Colonic mucosa (tissue), 4 donors: ENCODE measurements at regions not wholly inside any gene's neighbourhood (a gene's known extent, or its start where the extent isn't known, plus 50 kb on each side); places are given as distances from the start of the nearest gene placed in this dataset.

ENCODE experiments used
- DNase-seq: peaks from one replicate; pipeline ENCODE4 v3.0.0-alpha.2; 2020
- H3K27ac ChIP-seq: fragments of 200-600 bp; one replicate; pipeline ENCODE4 v1.8.0; 2021
- H3K27me3 ChIP-seq: fragments of 200-600 bp; one replicate; pipeline ENCODE4 v1.8.0; 2021
- H3K36me3 ChIP-seq: fragments of 200-600 bp; one replicate; pipeline ENCODE4 v1.8.0; 2021
- H3K4me1 ChIP-seq: fragments of 200-600 bp; one replicate; pipeline ENCODE4 v1.8.0; 2021; ENCODE audit warnings: mild to moderate bottlenecking
- H3K4me3 ChIP-seq: fragments of 200-600 bp; one replicate; pipeline ENCODE4 v1.8.0; 2021
- H3K9ac ChIP-seq, 2 donors: one replicate each; pipeline ENCODE4 v1.7.0; 2013; ENCODE audit warnings: control low read depth in 2 of 2, low read depth in 2 of 2, low read length in 2 of 2
- H3K9me3 ChIP-seq: fragments of 200-600 bp; one replicate; pipeline ENCODE4 v1.8.0; 2021
- CTCF ChIP-seq: fragments of 200-600 bp; IDR thresholded peaks from one replicate; pipeline ENCODE4 v1.8.0; 2022; ENCODE audit warnings: antibody characterized with exemption, mild to moderate bottlenecking
- intact Hi-C: fragments of 100-400 bp; cut with DNase I; formaldehyde crosslinking; loops from one replicate; pipeline ENCODE4 v1.14.1; 2022
- donor health status: healthy.
- donor health status: DM: no; HTN: no; CAD: no.
- donor health status: DM: no; HTN: no; CAD: no.

GRCh38 chr11:92653454-92653853, 316.0 kb upstream of the MTNR1B start:
- DNase-seq = no peak
- H3K4me1 ChIP-seq = no peaks in the 10 kb centered on the region
- H3K27ac ChIP-seq = no peak overlapping the region
- no peak overlapping the region for H3K4me3 ChIP-seq
- no peaks in the 10 kb centered on the region for H3K9me3 ChIP-seq
- H3K36me3 ChIP-seq = no peaks in the 10 kb centered on the region
- intact Hi-C loops = no loop called here
- H3K9ac ChIP-seq = no peak overlapping the region
- no peak for TF ChIP-seq CTCF
- H3K27me3 ChIP-seq = no peaks in the 10 kb centered on the region

GRCh38 chr11:92656783-92657182, 312.7 kb upstream of the MTNR1B start:
- Histone ChIP-seq H3K36me3 (no peaks in the 10 kb centered on the region), H3K4me3 (no peak overlapping the region), H3K4me1 (no peaks in the 10 kb centered on the region), H3K27ac (no peak overlapping the region), H3K9me3 (no peaks in the 10 kb centered on the region), H3K27me3 (no peaks in the 10 kb centered on the region), H3K9ac (no peak overlapping the region)
- intact Hi-C loops = no loop called here
- TF ChIP-seq CTCF = no peak
- DNase-seq = no peak

- no peak overlapping the region for H3K4me3 ChIP-seq
- DNase-seq = no peak
- H3K9me3 ChIP-seq = no peaks in the 10 kb centered on the region
- H3K9ac ChIP-seq = no peak overlapping the region
- intact Hi-C loops = no loop called here
- no peaks in the 10 kb centered on the region for H3K36me3 ChIP-seq
- H3K27ac ChIP-seq = no peak overlapping the region
- TF ChIP-seq CTCF = no peak
- H3K4me1 ChIP-seq = no peaks in the 10 kb centered on the region
- no peaks in the 10 kb centered on the region for H3K27me3 ChIP-seq
Measured at GRCh38 chr11:92657226-92657625, 312.2 kb upstream of the MTNR1B start.

- no peak for DNase-seq
- no peak for TF ChIP-seq CTCF
- intact Hi-C loops = no loop called here
- no peak overlapping the region for H3K9ac ChIP-seq
- H3K27ac ChIP-seq = no peak overlapping the region
- no peaks in the 10 kb centered on the region for H3K9me3 ChIP-seq
- H3K36me3 ChIP-seq = no peaks in the 10 kb centered on the region
- no peaks in the 10 kb centered on the region for H3K27me3 ChIP-seq
- no peaks in the 10 kb centered on the region for H3K4me1 ChIP-seq
- no peak overlapping the region for H3K4me3 ChIP-seq
Measured at GRCh38 chr11:92658733-92659132, 310.7 kb upstream of the MTNR1B start.

- no peak for DNase-seq
- no peak for TF ChIP-seq CTCF
- H3K36me3 ChIP-seq = no peaks in the 10 kb centered on the region
- intact Hi-C loops = no loop called here
- H3K9me3 ChIP-seq = no peaks in the 10 kb centered on the region
- no peaks in the 10 kb centered on the region for H3K4me1 ChIP-seq
- H3K27me3 ChIP-seq = no peaks in the 10 kb centered on the region
- no peak overlapping the region for H3K4me3 ChIP-seq
- no peak overlapping the region for H3K27ac ChIP-seq
- H3K9ac ChIP-seq = no peak overlapping the region
Measured at GRCh38 chr11:92659793-92660192, 309.7 kb upstream of the MTNR1B start.
